GM18858 (cell line): ENCODE measurements at regions not wholly inside any gene's neighbourhood (a gene's known extent, or its start where the extent isn't known, plus 50 kb on each side); places are given as distances from the start of the nearest gene placed in this dataset.

ENCODE experiments used
- ATAC-seq: cut with Tn5 transposase; IDR thresholded peaks from one replicate; pipeline ENCODE4 v1.9.1; 2021; ENCODE audit not compliant: unreplicated experiment

DNA sequence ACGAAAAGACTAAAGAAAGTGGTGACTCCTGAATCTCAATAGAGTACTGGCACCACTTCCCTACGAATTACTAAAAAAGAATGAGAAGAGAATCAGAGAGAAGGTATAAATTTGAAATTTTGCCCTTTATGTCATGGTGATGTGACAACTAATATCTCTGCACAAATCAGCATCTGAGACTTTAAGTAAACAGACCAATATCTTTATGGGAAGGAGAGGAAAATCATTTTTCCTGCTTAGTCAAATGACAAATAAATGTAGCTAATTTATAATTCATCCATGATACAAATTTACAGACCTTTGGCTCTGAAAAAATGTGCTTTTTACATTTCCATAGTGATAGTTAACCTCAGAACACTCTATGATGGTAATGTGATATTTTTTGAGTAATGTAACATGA, 424.8 kb upstream of the EPHA5 start:
- ATAC-seq = no peak

DNA sequence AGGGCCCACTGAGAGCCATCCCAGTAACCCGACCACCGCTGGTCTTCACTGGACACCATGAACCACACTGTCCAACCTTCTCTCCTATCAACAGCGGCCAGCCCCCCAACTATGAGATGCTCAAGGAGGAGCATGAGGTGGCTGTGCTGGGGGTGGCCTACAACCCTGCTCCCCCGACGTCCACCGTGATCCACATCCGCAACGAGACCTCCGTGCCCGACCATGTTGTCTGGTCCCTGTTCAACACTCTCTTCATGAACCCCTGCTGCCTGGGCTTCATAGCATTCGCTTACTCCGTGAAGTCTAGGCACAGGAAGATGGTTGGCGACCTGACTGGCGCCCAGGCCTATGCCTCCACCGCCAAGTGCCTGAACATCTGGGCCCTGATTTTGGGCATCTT, 423.8 kb upstream of the EPHA5 start:
- ATAC-seq = no peak

DNA sequence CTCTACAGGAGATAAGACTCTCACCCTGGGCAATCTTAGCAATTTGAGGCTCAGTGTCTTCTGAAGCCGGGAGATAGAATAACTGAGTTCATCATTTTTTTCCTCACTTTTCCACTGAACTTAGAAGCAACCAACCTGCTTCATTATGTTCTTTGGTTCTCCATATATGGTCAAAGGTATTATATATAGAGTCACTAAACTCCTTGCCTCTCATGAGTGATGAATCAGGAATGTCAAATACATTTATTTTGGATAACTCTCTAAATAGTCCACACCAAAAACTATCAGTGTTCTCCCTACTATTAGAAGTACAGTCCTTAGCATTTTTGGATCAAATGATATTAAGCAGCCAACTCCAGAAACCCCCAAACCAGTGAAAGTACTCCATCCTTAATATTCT, 421.5 kb upstream of the EPHA5 start:
- ATAC-seq = no peak

DNA sequence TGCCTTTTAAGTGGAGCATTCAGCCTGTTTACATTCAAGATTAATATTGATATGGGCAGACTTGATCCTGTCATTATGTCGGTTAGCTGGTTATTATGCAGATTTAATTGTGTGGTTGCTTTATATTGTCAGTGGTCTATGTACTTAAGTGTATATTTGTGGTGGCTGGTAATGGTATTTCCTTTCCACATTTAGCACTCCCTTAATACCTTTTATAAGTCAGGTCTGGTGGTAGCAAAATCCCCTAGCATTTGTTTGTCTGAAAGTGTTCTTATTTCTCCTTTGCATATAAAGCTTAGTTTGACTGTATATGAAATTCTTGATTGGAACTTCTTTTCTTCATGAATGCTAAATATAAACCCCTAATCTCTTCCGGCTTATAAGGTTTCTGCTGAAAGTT, 403.7 kb upstream of the EPHA5 start:
- no peak for ATAC-seq

DNA sequence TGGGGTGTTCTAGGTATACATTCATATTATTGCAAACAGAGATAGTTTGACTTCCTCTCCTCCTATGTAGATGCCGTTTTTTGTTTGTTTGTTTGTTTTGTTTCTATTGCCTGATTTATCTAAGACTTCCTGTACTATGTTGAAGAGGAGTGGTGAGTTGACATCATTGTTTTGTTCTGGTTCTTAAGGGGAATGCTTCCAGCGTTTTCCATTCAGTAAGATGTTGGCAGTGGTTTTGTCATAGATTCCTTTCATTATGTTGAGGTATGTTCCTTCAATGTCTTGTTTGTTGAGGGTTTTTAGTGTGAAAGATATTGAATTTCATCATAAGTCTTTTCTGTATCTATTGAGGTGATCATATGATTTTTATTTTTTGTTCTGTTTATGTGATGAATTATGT, 401.6 kb upstream of the EPHA5 start:
- ATAC-seq = no peak

DNA sequence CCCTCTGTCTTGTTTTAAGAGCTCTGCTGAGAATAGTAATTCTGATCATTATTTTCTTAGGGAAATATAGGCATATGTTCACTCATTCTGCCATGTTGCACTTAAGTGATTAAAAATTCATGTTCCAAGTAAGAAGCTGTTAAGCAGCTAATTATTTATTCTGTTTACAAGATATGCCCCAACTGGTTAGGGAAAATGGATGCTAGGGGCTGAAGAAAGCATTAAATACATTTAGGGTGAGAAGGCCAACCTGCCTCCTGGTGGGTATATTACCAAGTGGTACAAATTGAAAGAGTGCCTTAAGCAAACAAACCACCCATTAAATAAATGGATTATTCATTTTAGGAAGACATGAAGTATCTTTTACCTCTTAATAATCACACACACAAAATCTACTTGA, 392.6 kb upstream of the EPHA5 start:
- no peak for ATAC-seq

DNA sequence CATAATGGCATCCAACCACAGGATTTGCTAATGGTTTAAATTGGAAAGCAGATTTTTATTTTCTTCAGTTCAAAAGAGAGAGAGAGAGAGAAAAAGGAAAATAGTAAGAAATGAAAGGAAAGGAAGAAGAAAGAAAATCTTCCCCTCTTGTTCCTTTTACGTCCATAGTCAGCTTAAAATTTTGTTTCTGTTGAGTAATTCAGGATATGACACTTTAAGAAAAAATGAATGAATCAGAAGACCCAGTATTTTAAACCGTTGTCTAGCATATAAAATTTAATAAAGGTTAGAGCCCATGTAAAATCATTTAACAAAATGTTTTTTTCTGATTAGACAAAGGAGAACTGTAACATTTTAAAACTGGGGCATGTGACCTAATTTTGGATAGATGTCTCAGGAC, 391.8 kb upstream of the EPHA5 start:
- no peak for ATAC-seq

DNA sequence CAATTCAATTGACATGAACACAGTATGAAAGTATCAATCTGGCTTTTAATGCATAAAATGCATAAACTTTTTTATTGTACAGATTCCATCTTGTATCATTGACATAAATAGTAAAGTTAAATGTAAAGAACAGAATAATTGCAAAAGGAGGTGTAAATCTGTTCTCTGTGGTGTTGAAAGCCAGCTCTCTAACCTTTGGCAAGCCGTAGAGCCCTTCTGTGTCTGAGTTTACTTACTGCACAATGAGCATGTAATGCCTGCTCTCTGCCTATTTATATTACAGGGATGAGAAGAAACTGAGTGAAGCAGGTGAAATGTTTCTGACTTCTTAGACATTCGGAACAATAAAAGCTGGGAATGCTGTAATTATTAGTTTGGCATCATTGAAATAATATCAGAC, 389.3 kb upstream of the EPHA5 start:
- ATAC-seq = no peak

DNA sequence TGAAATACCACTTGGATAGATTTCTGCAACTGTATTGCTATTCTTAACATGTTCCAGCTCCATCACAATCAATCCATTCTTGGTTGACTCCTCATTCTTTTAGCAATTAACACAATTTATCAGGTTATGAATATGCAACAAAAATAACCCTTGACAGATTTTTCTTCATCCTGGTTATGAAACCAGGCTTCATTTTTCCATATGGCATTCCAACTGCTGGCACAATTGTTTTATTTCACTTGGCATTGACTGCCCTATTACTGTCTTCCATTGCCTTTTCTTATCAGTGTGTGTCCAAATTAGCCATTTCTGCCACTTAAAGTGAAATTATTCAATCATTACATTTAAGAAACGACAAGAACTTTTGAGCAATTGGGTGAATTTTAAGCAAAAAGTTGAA, 388.8 kb upstream of the EPHA5 start:
- ATAC-seq = no peak

DNA sequence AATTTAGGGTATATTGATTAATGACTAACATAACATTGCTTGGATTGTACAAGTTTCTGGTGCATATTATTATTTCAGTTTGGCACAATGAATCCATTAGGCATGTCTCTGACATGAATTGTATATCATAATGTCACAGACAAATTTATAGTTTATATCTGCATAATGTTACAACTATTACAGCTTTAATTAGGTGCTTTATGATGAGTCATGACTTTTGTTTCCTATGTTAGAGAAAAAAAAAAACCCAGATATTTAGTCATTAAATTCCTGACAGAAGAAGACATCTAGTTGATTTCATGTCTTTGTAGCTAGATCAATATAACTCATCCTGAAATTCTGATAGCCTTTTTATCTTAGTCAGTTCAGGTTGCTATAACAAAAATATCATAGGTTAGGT, 385.7 kb upstream of the EPHA5 start:
- no peak for ATAC-seq

DNA sequence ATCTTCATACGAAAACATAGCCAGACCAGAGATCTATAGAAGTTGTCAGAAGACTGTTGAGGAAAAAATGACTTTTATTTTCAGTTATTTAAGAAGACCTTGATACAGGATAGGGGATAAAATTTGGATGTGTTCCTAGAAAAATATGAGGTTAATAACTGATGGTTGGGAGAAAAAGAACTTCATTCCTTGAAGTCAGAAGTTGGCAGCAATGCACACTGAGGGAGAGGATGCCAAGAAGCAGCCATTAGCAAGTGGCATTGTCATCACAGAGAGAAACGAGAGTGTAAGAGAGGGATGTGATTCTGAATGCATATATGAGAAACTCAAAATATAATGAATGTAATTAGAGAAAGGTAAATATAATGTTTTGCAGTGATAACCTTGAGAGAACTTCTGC, 382.1 kb upstream of the EPHA5 start:
- ATAC-seq = no peak

DNA sequence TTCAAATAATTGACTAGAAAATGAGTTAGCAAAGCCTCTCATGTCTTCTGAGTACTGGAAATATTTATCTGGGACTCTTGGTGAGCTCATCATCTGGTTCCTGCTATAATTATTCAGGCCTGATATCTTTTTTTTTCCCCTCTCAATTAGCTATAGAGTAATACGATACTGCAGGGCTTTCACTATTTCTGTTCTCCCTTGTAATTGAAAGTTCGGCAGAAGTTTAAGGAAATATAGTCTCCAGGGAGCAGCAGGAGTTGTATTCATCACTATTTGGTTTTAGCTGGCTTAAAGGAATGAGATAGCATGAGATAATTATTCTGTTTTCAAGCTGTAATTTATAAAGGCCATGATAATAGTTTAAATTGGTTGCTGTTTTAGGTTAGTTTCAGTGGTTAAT, 378.6 kb upstream of the EPHA5 start:
- no peak for ATAC-seq

DNA sequence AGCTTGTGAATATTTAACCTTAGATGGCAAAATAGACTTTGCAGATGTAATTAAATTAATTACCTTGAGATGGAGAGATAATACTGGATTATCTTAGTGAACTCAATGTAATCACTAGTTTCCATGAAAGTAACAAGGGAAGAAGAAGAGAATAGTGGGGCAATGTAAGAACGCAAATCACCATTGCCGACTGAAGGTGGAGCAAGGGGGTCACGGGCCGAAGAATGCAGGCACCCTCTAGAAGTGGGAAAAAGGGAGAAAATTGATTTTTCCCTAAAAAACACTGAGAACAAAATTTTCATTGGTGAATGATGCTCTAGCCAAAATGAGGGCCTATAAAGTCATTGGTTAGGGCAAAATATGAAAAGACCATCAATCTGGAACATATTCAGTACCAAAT, 375.6 kb upstream of the EPHA5 start:
- no peak for ATAC-seq

DNA sequence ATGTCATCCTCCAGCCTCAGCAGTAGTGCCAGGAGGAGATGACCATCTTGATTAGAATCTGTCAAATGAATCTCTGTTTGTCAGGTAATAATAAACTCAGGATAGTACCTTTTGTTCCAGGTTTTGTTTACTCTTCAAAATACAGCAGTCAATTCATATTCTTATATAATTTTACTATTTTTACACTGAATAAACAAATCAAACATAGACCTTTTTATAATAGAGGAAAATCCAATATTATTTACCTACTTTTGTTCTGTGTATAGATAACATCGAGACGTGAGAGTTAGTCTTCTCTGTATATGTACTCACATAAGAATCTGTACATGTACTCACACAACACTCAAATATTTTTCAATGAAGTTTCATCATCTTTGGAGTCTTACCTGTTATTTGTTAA, 365.4 kb upstream of the EPHA5 start:
- no peak for ATAC-seq

DNA sequence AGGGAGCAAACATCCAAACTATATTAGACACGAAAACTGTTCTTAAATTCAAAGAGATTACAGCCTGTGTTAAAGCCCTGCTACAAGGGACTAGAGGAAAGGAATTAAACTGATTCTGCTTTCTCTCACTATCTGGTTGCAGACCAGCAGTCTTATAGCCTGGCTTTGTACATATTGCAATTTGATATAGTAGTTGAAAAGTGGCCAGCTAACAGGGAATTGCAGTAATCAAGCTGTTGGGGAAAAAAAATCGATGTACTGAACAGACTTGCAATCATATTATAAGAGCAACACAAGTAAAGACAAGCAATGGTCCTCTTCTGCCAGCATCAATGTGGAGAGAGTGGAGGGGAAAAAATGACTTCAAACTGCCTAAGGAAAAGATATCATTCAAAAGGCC, 364.4 kb upstream of the EPHA5 start:
- no peak for ATAC-seq

DNA sequence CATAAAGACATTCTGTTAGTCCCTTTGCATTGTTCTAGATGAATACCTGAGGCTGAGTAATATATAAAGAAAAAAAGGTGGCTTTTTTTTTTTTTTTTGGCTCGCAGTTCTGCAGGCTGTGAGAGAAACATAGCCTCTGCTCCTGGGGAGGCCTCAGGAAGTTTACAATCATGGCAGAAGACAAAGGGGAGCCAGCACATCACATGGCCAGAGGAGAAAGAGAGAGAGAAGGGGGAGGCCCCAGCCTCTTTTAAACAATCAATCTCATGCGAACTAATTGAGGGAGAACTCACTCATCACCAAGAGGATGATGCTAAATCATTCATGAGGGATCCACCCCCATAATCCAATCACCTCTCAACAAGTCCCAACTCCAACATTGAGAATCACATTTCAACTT, 364.0 kb upstream of the EPHA5 start:
- ATAC-seq = no peak

DNA sequence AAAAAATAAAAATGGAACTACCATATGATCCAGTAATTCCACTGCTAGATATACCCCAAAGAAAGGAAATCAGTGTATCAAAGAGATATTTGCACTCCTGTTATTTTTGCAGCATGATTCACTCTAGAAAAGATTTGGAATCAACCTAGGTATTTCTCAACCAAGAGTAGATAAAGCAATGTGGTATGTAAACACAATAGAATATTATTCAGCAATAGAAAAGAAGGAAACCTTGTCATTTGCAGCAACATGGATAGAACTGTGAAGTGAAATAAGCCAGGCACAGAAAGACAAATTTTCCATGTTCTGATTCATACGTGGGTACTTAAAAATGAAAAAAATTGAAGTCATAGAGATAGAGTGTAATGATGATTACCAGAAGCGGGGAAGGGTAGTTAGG, 362.3 kb upstream of the EPHA5 start:
- ATAC-seq = no peak

DNA sequence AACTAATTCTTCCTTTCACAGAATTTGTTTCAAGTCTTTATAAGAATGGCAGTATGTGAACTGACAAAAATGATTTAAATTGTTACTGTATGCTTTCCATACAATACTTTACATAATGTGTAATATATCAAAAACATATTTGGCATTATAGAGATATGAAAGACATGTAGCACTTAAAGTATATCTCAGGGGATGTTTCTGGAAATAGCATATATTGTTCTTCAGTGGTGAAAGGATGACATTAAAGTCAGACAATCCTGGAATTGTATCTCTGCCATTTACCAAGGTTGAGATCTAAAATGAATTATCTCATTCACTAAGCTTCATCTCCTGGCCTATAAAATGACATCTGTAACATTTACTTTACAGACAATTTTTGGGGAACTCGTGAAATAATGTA, 358.4 kb upstream of the EPHA5 start:
- no peak for ATAC-seq

DNA sequence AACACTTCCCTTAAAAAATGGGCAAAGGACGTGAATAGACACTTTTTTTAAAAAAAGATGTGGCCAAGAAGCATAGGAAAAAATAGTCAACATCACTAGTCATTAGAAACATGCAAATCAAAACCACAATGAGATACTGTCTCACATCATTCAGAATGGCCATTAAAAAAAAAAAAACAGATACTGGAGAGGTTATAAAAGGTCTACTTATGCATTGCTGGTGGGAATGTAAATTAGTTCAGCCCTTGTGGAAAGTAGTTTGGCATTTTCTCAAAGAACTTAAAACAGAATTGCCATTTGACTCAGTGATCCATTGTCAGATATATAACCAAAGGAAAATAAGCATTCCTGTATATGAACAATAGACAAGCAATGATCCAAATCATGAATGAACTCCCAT, 352.8 kb upstream of the EPHA5 start:
- ATAC-seq = no peak

DNA sequence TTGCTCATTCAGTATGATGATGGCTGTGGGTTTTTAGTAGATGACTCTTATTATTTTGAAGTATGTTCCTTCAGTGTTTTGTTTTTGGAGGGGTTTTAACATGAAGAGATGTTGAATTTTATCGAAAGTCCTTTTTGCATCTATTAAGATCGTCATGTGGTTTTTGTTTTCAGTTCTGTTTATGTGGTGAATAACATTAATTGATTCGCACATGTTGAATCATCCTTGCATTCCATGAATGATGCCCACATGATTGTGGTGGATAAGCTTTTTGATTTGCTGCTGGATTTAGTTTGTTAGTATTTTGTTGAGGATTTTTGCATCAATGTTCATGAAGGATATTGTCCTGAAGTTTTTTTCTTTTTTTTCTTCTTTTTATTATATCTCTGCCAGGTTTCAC, 347.4 kb upstream of the EPHA5 start:
- no peak for ATAC-seq

DNA sequence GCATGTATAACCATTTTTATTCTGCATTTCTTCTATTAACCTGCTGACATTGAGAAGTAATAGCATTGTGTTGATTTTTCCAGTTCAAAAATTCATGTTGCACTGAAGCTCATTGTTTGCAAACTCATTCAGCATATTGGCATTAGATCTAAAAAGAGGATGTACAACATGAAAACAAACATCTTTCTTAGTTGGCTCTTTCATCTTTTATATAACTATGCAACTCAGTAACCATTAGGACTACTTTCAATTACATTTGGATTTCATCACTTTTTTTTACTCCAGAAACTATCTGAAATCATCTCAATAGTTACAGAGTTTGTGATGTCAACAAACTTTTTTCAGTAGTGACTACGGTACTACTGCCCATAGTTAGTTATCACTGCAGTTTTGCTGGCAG, 346.0 kb upstream of the EPHA5 start:
- ATAC-seq = no peak

DNA sequence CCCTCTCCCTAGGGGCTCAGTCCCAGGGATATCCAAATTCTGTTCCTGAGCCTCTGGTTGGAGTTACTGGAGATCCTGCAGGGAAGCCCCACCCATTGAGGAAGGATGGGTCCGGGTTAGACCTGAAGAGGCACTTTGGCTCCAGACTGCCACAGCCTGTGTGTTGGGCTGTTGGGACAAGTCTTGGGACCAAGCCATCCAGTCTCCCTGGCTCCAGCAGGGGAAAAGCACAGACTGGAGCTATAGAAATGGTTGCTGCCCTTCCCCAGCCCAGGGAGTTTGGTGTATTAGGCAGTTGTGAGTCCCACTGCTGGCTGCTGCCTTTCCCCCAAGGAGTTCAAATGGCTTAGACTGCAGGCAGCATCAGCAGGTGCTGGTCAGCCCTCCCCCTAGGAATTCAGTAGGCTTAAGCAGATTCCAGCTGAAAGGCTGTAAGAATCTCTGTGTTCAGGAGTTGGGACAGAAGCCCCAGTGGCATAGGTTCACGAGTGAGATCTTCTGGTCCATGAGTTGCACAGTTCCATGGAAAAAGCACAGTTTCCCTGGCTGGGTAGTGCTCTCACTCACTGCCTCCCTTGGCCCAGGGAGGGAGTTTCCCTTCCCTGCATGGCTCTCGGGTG, 344.0 kb upstream of the EPHA5 start:
- no peak for ATAC-seq

DNA sequence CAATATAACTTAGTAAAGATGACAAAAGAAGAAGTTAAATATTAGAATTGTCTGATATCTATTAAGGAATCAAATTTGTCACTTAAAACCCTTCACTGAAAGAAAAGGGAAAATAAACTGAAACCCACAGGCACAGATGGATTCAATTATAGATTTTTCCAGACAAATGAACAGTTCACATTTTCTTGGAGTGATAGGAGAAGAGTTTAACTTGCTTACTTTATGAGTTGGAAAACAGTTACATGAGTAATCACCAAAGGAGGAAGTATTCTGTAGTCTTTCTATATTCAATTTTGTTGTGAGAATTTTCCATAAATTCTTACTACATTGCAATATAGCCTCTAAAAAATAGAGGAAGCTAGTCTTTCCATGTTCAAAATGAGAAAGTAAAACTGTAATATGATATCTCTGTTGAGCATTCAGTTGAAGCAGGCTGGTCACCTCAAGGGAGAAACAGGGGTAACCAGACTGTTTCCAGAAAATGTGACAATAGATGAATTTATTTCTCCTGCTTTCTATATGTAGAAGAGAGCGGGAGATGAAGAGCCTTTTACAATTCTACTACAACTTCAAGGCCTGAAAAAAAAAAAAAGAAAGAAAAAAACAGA, 330.3 kb upstream of the EPHA5 start:
- no peak for ATAC-seq

DNA sequence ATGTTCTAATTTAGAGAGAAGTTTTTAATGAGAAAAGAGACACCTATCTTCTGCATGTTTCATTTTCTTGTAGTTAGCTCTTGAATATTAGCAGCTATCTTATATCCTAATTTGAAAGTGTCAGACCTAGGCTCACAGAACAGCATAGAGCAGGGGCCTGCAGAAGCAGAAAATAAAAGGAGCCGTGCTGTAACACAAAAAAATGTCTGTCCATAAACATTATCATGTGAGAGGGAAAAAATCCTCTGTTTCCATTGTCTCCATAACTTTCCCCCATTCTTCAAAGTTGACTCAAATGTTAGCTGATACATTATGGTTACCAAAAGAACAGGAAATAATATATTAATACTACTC, 329.2 kb upstream of the EPHA5 start:
- no peak for ATAC-seq
